GM21576 (cell line): ENCODE measurements at regions not wholly inside any gene's neighbourhood (a gene's known extent, or its start where the extent isn't known, plus 50 kb on each side); places are given as distances from the start of the nearest gene placed in this dataset.
"Not testable (repeated sequence)": the region's sequence is repeated elsewhere in the genome, so short reads cannot be mapped to it uniquely, and the experiment has no call there.

Experiments used
- ATAC-seq: cut with Tn5 transposase; IDR thresholded peaks from one replicate; pipeline ENCODE4 v1.9.1; 2021; ENCODE audit warnings: mild to moderate bottlenecking, moderate library complexity; ENCODE audit not compliant: unreplicated experiment

- no peak for ATAC-seq
Observed at GRCh38 chr21:36246080-36246631, 73.8 kb upstream of the MORC3 start.

GRCh38 chr21:36247316-36248010, 72.5 kb upstream of the MORC3 start:
- ATAC-seq: no peak

- ATAC-seq: no peak
Observed at GRCh38 chr21:36249576-36250422, 70.2 kb upstream of the MORC3 start.

GRCh38 chr21:36250423-36251075, 69.4 kb upstream of the MORC3 start:
- ATAC-seq: no peak

GRCh38 chr21:36254106-36254941, 65.7 kb upstream of the MORC3 start:
- ATAC-seq: no peak

GRCh38 chr21:36255663-36256062, 64.3 kb upstream of the MORC3 start:
- peak; percentile 61 for ATAC-seq

- no peak for ATAC-seq
Observed at GRCh38 chr21:36257657-36258056, 62.3 kb upstream of the MORC3 start.

- ATAC-seq: no peak
Observed at GRCh38 chr21:36260030-36260787, 59.8 kb upstream of the MORC3 start.

- no peak for ATAC-seq
Observed at GRCh38 chr21:36260802-36261201, 59.2 kb upstream of the MORC3 start.

- no peak for ATAC-seq
Observed at GRCh38 chr21:36261459-36261858, 58.5 kb upstream of the MORC3 start.

- no peak for ATAC-seq
Observed at GRCh38 chr21:36263797-36264196, 56.2 kb upstream of the MORC3 start.

- no peak for ATAC-seq
Observed at GRCh38 chr21:36265431-36265830, 54.6 kb upstream of the MORC3 start.

- not testable (repeated sequence) for ATAC-seq
Observed at GRCh38 chr21:36267828-36268227, 52.2 kb upstream of the MORC3 start.

GRCh38 chr21:36268264-36268663, 51.7 kb upstream of the MORC3 start:
- ATAC-seq: not testable (repeated sequence)
